ENCODE measurements at regions not wholly inside any gene's neighbourhood (a gene's known extent, or its start where the extent isn't known, plus 50 kb on each side); places are given as distances from the start of the nearest gene placed in this dataset.

GRCh38 chr1:178579562-178579961 lies 66.7 kb downstream of the TEX35 start:
- WGBS (ENCODE audit: missing lambda C conversion rate) = 75% methylated on average over 6 of the region's 6 CpGs
- POLR2A ChIA-PET = no interaction called here
- DNase-seq (ENCODE audit: low read depth in 1 of 2, low spot score in 1 of 2) (no peak), ATAC-seq (no peak; a peak in 1 of 6 replicates), FAIRE-seq (no peak)
- H3K4me2 ChIP-seq = no peak overlapping the region
- H3K4me1 ChIP-seq = no peaks in the 10 kb centered on the region
- H3K4me3 ChIP-seq = no peak overlapping the region
- no peaks in the 10 kb centered on the region for H3K9me3 ChIP-seq
- CTCF ChIA-PET = interaction anchor here (0.6 to 1.8 kb wide), 4 partner anchors 29 to 507 kb away, joined by 3 to 4 read pairs (median 3); no protein-coding TSS in a partner anchor
- no peak for TF ChIP-seq NR3C1 (IDR thresholded peaks at IDR 0.05)
- no peak for TF ChIP-seq HES2 (IDR thresholded peaks at IDR 0.05)
- no peak for TF ChIP-seq TFCP2L1 (CRISPR knock-in tag; IDR thresholded peaks at IDR 0.05)
- TF ChIP-seq GATA3 (IDR thresholded peaks at IDR 0.05; ENCODE audit: borderline replicate concordance) = no peak
- no peak for TF ChIP-seq KDM1A (IDR thresholded peaks at IDR 0.05; ENCODE audit: low read depth)
- no peak for TF ChIP-seq RAD21 (conservative IDR thresholded peaks at IDR 0.05 in 1 of 2, IDR thresholded peaks at IDR 0.05 in 1 of 2)
- no peak for TF ChIP-seq ZSCAN20 (CRISPR knock-in tag; IDR thresholded peaks at IDR 0.05)
- no peak for TF ChIP-seq MYC (IDR thresholded peaks at IDR 0.05; ENCODE audit: borderline replicate concordance, low read length)
- no peak for TF ChIP-seq HOXB5 (CRISPR knock-in tag; IDR thresholded peaks at IDR 0.05)
- no peak overlapping the region for H3K27ac ChIP-seq

GRCh38 chr1:178580096-178580495 lies 67.2 kb downstream of the TEX35 start:
- 80% methylated on average over 5 of the region's 5 CpGs for WGBS (ENCODE audit: missing lambda C conversion rate)
- H3K4me2 ChIP-seq = no peak overlapping the region

More at GRCh38 chr1:178580096-178580495, 67.2 kb downstream of the TEX35 start:
- H3K9me3 ChIP-seq = no peaks in the 10 kb centered on the region
- no peak overlapping the region for H3K4me3 ChIP-seq
- FAIRE-seq (no peak), ATAC-seq (no peak), DNase-seq (ENCODE audit: low read depth in 1 of 2, low spot score in 1 of 2) (no peak)
- TF ChIP-seq JUNB (IDR thresholded peaks at IDR 0.05) (no peak), POLR2A (IDR thresholded peaks at IDR 0.05; ENCODE audit: low read length) (no peak), HMGXB4 (CRISPR knock-in tag; IDR thresholded peaks at IDR 0.05; ENCODE audit: borderline replicate concordance) (no peak), CTCF (IDR thresholded peaks at IDR 0.05) (no peak), MAFK (IDR thresholded peaks at IDR 0.05; ENCODE audit: partially characterized antibody) (no peak), SREBF2 (IDR thresholded peaks at IDR 0.05) (no peak), CEBPB (IDR thresholded peaks at IDR 0.05) (no peak), JUN (IDR thresholded peaks at IDR 0.05) (no peak), USF2 (IDR thresholded peaks at IDR 0.05) (no peak), BCL3 (IDR thresholded peaks at IDR 0.05) (no peak), HDAC2 (IDR thresholded peaks at IDR 0.05) (no peak), BHLHE40 (IDR thresholded peaks at IDR 0.05; ENCODE audit: low read depth, low read length) (no peak), MAZ (IDR thresholded peaks at IDR 0.05; ENCODE audit: borderline replicate concordance, low read depth, low read length) (no peak), FOXS1 (CRISPR knock-in tag; IDR thresholded peaks at IDR 0.05) (no peak), TFCP2L1 (CRISPR knock-in tag; IDR thresholded peaks at IDR 0.05) (no peak), RNF2 (IDR thresholded peaks at IDR 0.05; ENCODE audit: borderline replicate concordance, low read depth) (no peak), ATOH8 (CRISPR knock-in tag; IDR thresholded peaks at IDR 0.05; ENCODE audit: low read depth) (no peak)
- no peaks in the 10 kb centered on the region for H3K4me1 ChIP-seq
- ChIA-PET POLR2A (no interaction called here), CTCF (interaction anchor here (0.6 to 1.8 kb wide), 3 partner anchors 29 to 485 kb away, joined by 3 to 4 read pairs (median 3); no protein-coding TSS in a partner anchor)
- H3K27ac ChIP-seq = no peak overlapping the region
